Astrocyte (in vitro differentiated cells and primary cell): ENCODE measurements at regions not wholly inside any gene's neighbourhood (a gene's known extent, or its start where the extent isn't known, plus 50 kb on each side); places are given as distances from the start of the nearest gene placed in this dataset.
"Not testable (repeated sequence)": the region's sequence is repeated elsewhere in the genome, so short reads cannot be mapped to it uniquely, and the experiment has no call there.

Experiments
- DNase-seq: peaks from one replicate; pipeline ENCODE4 v3.0.0-alpha.2; 2010; ENCODE audit warnings: low read depth
- FAIRE-seq: peaks from 2 replicates; lab custom pipeline; 2011; peaks lifted over from hg19 to GRCh38; lab: Jason Lieb, UNC
- H2AFZ ChIP-seq: 2 replicates; pipeline ENCODE4 v1.6.0; 2012; ENCODE audit warnings: low read depth, low read length, inconsistent platforms
- H3K27ac ChIP-seq: 2 replicates; pipeline ENCODE4 v1.5.1; 2011; ENCODE audit warnings: low read depth, low read length, inconsistent platforms
- H3K27me3 ChIP-seq: 2 replicates; pipeline ENCODE4 v1.6.0; 2011; ENCODE audit warnings: low read length, inconsistent platforms; ENCODE audit not compliant: insufficient read depth
- H3K36me3 ChIP-seq: 2 replicates; pipeline ENCODE4 v1.5.1; 2011; ENCODE audit warnings: low read length, inconsistent platforms; ENCODE audit not compliant: insufficient read depth
- H3K4me1 ChIP-seq: 2 replicates; pipeline ENCODE4 v1.5.1; 2011; ENCODE audit warnings: low read length, inconsistent platforms; ENCODE audit not compliant: insufficient read depth
- H3K4me2 ChIP-seq: 2 replicates; pipeline ENCODE4 v1.6.0; 2012; ENCODE audit warnings: low read length, inconsistent platforms
- H3K4me3 ChIP-seq: 2 replicates; pipeline ENCODE4 v1.5.1; 2011; ENCODE audit warnings: low read depth, mild to moderate bottlenecking, low read length, inconsistent platforms; ENCODE audit not compliant: insufficient read depth
- H3K79me2 ChIP-seq: 2 replicates; pipeline ENCODE4 v1.6.0; 2012; ENCODE audit warnings: mild to moderate bottlenecking, low read length, inconsistent platforms; ENCODE audit not compliant: insufficient read depth
- H3K9ac ChIP-seq: 2 replicates; pipeline ENCODE4 v1.6.0; 2012; ENCODE audit warnings: mild to moderate bottlenecking, low read length, inconsistent platforms
- H3K9me3 ChIP-seq: 2 replicates; pipeline ENCODE4 v1.5.1; 2012; ENCODE audit warnings: low read depth, mild to moderate bottlenecking, low read length, inconsistent platforms; ENCODE audit not compliant: insufficient read depth
- H4K20me1 ChIP-seq: 2 replicates; pipeline ENCODE4 v1.6.0; 2012; ENCODE audit warnings: low read length, inconsistent platforms; ENCODE audit not compliant: insufficient read depth
- H3K27ac Mint-ChIP-seq: one replicate; pipeline ENCODE4 v1.8.0; 2021; ENCODE audit warnings: mild to moderate bottlenecking, mixed read lengths; ENCODE audit not compliant: unreplicated experiment
- H3K27me3 Mint-ChIP-seq: one replicate; pipeline ENCODE4 v1.8.0; 2021; ENCODE audit warnings: low read depth, mixed read lengths; ENCODE audit not compliant: unreplicated experiment
- H3K36me3 Mint-ChIP-seq: one replicate; pipeline ENCODE4 v1.8.0; 2021; ENCODE audit warnings: low read depth, mixed read lengths; ENCODE audit not compliant: unreplicated experiment
- H3K4me1 Mint-ChIP-seq: one replicate; pipeline ENCODE4 v1.8.0; 2021; ENCODE audit warnings: low read depth, mixed read lengths; ENCODE audit not compliant: unreplicated experiment
- H3K4me3 Mint-ChIP-seq: one replicate; pipeline ENCODE4 v1.8.0; 2021; ENCODE audit warnings: mild to moderate bottlenecking, moderate library complexity, mixed read lengths; ENCODE audit not compliant: unreplicated experiment
- H3K9me3 Mint-ChIP-seq: one replicate; pipeline ENCODE4 v1.8.0; 2021; ENCODE audit warnings: mild to moderate bottlenecking, mixed read lengths; ENCODE audit not compliant: unreplicated experiment
- CTCF ChIP-seq: IDR thresholded peaks from 2 replicates; pipeline ENCODE4 v1.5.1; 2011; ENCODE audit warnings: low read depth, mild to moderate bottlenecking, inconsistent platforms, low read length, moderate library complexity; ENCODE audit not compliant: insufficient read depth
- EZH2 ChIP-seq: IDR thresholded peaks from 2 replicates; pipeline ENCODE4 v1.6.1; 2012; ENCODE audit warnings: mild to moderate bottlenecking, low read length, inconsistent platforms; ENCODE audit not compliant: insufficient read depth

DNA sequence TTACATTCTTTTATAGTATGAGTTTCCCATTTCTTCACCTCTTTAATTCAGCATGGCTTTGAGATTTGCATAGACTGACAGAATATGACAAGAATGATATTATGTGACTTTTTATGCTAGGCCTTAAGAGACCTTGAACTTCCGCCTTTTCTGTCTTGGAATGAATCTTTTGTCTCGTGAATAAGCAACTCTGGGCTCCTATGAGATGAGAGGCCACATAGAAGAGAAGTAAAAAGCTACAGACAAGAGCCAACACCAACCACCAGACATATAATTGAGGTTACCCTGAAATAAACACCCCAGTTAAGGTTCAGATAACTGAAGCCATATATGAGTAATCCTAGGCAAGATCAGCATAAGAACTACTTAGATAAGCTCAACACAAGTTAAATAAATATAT is 600.8 kb downstream of the MEI4 start:
- no peak for FAIRE-seq
- Histone ChIP-seq H2AFZ (no peak overlapping the region), H3K79me2 (no peaks in the 10 kb centered on the region), H3K9me3 (no peaks in the 10 kb centered on the region), H3K4me3 (no peak overlapping the region), H3K36me3 (no peaks in the 10 kb centered on the region), H3K27ac (no peak overlapping the region), H3K4me2 (no peak overlapping the region), H4K20me1 (no peaks in the 10 kb centered on the region), H3K4me1 (no peaks in the 10 kb centered on the region), H3K27me3 (no peaks in the 10 kb centered on the region), H3K9ac (no peak overlapping the region)
- DNase-seq: no peak
- H3K9me3 Mint-ChIP-seq: no peaks in the 10 kb centered on the region
- H3K27me3 Mint-ChIP-seq: peaks cover 3% of the 10 kb centered on the region
- no peak overlapping the region for H3K4me3 Mint-ChIP-seq
- TF ChIP-seq EZH2: no peak
- TF ChIP-seq CTCF: no peak
- no peaks in the 10 kb centered on the region for H3K36me3 Mint-ChIP-seq
- H3K27ac Mint-ChIP-seq: no peak overlapping the region
- H3K4me1 Mint-ChIP-seq: peaks cover 4% of the 10 kb centered on the region

DNA sequence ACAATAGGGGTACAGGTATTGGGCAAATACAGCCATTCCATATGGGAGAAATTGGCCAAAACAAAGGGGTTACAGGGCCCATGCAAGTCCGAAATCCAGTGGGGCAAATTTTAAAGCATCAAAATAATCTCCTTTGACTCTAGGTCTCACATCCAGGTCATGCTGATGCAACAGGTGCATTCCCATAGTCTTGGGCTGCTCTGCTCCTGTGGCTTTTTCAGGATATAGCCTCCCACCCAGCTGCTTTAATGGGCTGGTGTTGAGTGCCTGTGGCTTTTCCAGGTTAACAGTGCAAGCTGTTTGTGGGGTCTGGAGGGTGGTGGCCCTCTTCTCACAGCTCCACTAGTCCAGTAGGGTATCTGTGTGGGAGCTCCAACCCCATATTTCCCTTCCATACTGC is 607.1 kb downstream of the MEI4 start:
- Mint-ChIP-seq H3K27me3 (no peaks in the 10 kb centered on the region), H3K36me3 (no peaks in the 10 kb centered on the region), H3K4me3 (no peak overlapping the region), H3K27ac (no peak overlapping the region), H3K4me1 (no peaks in the 10 kb centered on the region), H3K9me3 (no peaks in the 10 kb centered on the region)
- Histone ChIP-seq H3K4me3 (no peak overlapping the region), H3K9ac (no peak overlapping the region), H3K79me2 (no peaks in the 10 kb centered on the region), H3K4me1 (no peaks in the 10 kb centered on the region), H4K20me1 (no peaks in the 10 kb centered on the region), H3K4me2 (no peak overlapping the region), H3K36me3 (no peaks in the 10 kb centered on the region), H3K27ac (no peak overlapping the region), H3K27me3 (no peaks in the 10 kb centered on the region), H2AFZ (no peak overlapping the region), H3K9me3 (no peaks in the 10 kb centered on the region)
- TF ChIP-seq EZH2 (no peak), CTCF (no peak)
- DNase-seq (no peak), FAIRE-seq (no peak)

DNA sequence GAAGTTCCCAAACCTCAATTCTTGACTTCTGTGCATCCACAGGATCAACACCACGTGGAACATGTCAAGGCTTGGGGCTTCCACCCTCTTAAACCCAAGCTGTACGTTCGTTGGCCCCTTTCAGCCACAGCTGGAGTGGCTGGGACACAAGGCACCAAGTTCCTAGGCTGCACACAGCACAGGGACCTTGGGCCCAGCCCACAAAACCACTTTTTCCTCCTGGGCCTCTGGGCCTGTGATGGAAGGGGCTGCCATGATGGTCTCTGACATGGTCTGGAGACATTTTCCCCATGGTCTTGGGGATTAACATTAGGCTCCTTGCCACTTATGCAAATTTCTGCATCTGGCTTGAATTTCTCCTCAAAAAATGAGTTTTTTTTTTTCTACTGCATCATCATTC is 606.9 kb upstream of the IRAK1BP1 start:
- not testable (repeated sequence) for H3K9me3 ChIP-seq, H3K27ac ChIP-seq, H3K36me3 ChIP-seq, H2AFZ ChIP-seq, H3K9ac ChIP-seq, H4K20me1 ChIP-seq, DNase-seq, H3K27me3 Mint-ChIP-seq, H3K4me3 ChIP-seq, H3K36me3 Mint-ChIP-seq, H3K27ac Mint-ChIP-seq, FAIRE-seq, H3K4me3 Mint-ChIP-seq, H3K4me2 ChIP-seq, H3K9me3 Mint-ChIP-seq, H3K79me2 ChIP-seq, H3K4me1 ChIP-seq, H3K27me3 ChIP-seq, H3K4me1 Mint-ChIP-seq
